Choroid plexus epithelial cell (primary cell): ENCODE measurements at regions not wholly inside any gene's neighbourhood (a gene's known extent, or its start where the extent isn't known, plus 50 kb on each side); places are given as distances from the start of the nearest gene placed in this dataset.

Experiments used
- DNase-seq: peaks from one replicate; pipeline ENCODE4 v3.0.0-alpha.2; 2010; ENCODE audit warnings: low read depth
- H3K4me3 ChIP-seq: 2 replicates; pipeline ENCODE4 v1.5.1; 2011; ENCODE audit warnings: low read depth, mild to moderate bottlenecking, control low read depth, low read length, moderate library complexity
- TF ChIP-seq, protein P1 (sequence below): conservative IDR thresholded peaks from 2 replicates; pipeline ENCODE4 v1.5.1; 2011; ENCODE audit warnings: low read depth, mild to moderate bottlenecking, control low read depth, inconsistent platforms, low read length, moderate library complexity

DNA sequence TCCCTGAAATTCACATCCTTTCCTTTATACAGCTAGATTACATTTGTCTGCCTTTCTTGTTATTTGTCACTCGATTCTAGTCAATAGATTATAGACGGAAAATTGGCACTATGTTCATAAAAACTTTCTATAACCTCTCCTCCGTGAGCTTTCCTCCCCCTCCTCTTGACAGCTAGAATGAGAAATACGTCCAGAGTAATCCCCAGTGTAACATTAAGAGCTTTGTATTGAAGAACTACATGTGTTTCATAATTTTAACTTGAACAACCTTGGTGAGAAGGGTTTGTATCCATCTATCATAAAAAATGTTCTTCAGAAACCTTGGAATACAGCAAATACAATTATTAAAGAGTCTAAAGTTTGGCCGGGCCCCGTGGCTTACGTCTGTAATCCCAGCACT lies 1707.4 kb downstream of the PCDH7 start:
- no peak overlapping the region for H3K4me3 ChIP-seq
- no peak for DNase-seq
- TF ChIP-seq, protein P1, sequence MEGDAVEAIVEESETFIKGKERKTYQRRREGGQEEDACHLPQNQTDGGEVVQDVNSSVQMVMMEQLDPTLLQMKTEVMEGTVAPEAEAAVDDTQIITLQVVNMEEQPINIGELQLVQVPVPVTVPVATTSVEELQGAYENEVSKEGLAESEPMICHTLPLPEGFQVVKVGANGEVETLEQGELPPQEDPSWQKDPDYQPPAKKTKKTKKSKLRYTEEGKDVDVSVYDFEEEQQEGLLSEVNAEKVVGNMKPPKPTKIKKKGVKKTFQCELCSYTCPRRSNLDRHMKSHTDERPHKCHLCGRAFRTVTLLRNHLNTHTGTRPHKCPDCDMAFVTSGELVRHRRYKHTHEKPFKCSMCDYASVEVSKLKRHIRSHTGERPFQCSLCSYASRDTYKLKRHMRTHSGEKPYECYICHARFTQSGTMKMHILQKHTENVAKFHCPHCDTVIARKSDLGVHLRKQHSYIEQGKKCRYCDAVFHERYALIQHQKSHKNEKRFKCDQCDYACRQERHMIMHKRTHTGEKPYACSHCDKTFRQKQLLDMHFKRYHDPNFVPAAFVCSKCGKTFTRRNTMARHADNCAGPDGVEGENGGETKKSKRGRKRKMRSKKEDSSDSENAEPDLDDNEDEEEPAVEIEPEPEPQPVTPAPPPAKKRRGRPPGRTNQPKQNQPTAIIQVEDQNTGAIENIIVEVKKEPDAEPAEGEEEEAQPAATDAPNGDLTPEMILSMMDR, result no peak

DNA sequence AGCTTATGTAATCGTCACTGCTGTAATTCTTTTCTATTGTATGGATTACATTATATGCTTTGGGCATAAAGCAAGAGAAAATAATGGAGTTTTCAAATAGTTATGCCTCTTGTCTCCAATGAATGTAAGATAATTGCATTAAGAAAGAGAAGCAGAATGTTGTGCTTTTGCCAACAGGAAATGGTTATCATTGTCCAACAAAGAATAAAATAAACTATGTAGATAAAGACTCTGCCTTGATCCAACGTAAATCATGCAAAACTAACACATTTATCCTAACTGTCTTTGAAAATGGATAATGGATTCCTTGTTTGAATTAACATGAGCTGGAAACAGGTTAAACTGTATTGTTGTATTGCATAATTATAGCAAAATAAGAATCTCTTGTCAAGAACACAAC lies 1709.0 kb downstream of the PCDH7 start:
- TF ChIP-seq, protein P1, result no peak
- DNase-seq, result peak; percentile 45
- no peak overlapping the region for H3K4me3 ChIP-seq

DNA sequence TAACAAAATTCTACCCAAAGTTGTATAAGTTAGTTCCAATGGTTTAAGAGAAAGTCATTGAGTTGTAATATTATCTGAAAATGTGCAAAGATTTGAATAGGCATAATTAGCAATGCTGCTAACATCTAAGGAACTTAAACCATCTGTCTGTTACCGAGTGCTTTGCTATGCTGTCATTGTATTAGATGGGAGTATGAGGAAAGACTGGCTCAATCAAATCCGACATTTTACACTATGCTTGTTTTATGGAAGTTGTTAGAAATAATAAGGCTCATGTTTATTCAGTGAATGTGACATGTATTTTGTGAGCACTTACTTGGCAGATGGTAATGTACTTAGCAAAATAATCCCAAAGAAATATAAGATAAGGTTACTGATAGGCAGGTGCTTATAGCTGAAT lies 1715.1 kb downstream of the PCDH7 start:
- no peak for DNase-seq
- TF ChIP-seq, protein P1, result no peak
- no peak overlapping the region for H3K4me3 ChIP-seq

DNA sequence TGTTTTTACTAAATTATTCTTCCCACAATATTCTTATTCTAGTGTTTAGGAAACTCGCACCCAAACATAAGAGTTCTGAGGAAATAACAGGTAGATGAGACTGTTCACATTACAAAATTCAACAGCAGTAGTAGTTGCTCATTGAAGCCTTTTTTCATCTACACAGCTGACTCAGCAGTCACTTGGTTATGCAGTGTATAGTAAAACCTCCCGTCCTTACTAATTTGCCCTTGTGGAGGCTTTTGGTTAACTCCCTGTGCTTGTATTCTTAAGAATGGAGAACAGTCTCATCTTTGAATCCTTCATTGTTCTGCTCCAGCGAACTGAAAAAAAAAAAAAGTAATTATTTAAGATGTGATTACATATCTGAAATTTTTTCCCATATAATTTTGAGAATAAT lies 1716.6 kb downstream of the PCDH7 start:
- TF ChIP-seq, protein P1, result no peak
- no peak for DNase-seq
- H3K4me3 ChIP-seq, result no peak overlapping the region

DNA sequence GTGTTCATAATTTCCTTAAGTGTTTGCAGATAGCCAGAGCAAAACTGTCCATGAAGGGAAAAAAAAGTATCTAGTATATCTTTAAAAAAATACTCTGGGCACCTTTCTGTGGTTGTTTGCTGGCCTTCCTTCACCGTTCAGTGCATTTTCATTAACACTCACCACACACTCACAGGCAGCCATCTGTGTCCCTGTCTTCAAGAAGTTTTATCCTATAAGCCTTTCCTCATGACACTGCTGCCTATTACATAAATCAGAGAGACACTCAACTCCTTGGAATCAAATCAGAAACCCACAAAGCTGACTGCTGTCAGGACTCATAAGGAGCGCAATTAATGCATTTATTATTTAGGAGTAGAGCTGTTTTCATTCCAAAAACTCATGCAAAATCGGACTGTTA lies 1720.2 kb downstream of the PCDH7 start:
- TF ChIP-seq, protein P1, result no peak
- DNase-seq, result no peak
- H3K4me3 ChIP-seq, result no peak overlapping the region

DNA sequence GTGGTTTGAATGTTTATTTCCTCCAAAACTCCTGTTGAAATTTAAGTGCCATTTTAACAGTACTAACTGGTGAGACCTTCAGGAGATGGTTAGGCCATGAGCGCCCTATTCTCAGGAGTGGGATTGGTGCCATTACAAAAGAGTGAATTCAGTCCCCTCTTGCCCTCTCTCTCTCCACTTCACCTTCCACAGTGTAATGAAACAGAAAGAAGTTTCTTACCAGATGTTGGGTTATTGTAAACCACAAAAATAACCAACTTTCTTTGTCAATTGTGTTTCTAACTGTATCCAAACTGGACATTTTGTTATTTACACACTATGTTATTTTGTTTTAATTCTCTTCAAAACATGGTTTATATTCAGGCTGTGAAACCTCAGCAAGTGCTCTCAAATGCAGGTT lies 1734.3 kb downstream of the PCDH7 start:
- DNase-seq, result peak; percentile 1

DNA sequence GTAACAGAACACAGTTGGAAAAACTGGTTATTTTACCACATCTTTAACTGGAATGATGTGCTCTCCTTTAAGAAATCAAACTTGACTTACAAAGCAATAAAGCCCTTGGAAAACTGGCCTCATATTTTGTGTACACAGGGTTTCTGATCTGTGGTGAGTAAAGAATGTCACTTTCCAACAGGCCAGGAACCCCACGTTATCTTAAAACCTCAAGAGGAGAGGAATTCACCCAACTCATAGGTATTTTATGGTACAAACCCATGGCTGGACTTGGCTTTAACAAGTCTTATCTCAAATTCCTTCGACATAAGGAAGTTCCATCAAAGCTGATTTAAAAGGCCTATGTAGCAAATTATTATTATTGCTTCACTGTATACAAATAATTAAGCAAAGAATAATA lies 1735.1 kb downstream of the PCDH7 start:
- peak; percentile 78 for DNase-seq
- TF ChIP-seq, protein P1, result no peak
- no peak overlapping the region for H3K4me3 ChIP-seq

More for the DNA sequence above, 1734.3 kb downstream of the PCDH7 start:
- no peak overlapping the region for H3K4me3 ChIP-seq
- TF ChIP-seq, protein P1, result no peak
